ENCODE measurements at regions not wholly inside any gene's neighbourhood (a gene's known extent, or its start where the extent isn't known, plus 50 kb on each side); places are given as distances from the start of the nearest gene placed in this dataset.
"Not testable (repeated sequence)": the region's sequence is repeated elsewhere in the genome, so short reads cannot be mapped to it uniquely, and the experiment has no call there.

DNA sequence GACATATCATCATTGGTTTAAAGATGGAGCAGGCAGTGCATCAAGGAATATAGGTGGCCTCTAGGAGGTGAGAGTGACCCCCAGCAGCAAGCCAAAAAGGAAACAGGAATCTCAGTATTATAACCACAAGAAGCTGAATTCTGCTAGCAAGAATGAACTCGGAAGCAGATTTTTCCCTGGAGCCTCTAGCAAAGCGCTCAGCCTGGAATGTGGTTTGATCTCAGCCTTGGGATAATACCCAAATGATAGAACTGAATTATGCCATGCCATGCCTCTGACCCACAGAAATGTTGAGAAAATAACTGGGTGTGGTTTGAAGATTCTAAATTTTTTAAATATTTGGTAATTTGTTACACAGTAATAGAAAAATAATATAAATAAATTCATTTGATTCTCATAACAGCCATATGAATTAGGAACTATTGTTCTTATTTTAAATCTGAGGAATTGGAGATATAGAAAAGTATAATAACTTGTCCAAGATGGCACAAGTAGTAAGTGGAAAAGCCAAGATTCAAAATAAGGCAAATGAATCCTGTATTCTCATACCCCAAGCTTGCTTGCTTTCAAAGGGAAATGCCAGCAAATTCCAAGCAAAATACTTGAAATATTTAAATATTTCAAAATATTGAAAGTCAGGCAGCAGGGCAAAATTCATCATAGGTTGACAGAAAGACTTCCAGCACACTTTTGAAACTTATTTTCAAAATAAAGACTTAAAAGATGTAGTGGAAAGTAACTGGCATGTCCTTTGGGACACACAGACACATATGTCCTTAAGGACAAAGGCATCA is 567.4 kb downstream of the KCNA4 start:
- TF ChIP-seq, protein P1, sequence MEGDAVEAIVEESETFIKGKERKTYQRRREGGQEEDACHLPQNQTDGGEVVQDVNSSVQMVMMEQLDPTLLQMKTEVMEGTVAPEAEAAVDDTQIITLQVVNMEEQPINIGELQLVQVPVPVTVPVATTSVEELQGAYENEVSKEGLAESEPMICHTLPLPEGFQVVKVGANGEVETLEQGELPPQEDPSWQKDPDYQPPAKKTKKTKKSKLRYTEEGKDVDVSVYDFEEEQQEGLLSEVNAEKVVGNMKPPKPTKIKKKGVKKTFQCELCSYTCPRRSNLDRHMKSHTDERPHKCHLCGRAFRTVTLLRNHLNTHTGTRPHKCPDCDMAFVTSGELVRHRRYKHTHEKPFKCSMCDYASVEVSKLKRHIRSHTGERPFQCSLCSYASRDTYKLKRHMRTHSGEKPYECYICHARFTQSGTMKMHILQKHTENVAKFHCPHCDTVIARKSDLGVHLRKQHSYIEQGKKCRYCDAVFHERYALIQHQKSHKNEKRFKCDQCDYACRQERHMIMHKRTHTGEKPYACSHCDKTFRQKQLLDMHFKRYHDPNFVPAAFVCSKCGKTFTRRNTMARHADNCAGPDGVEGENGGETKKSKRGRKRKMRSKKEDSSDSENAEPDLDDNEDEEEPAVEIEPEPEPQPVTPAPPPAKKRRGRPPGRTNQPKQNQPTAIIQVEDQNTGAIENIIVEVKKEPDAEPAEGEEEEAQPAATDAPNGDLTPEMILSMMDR (IDR thresholded peaks at IDR 0.05; ENCODE audit: borderline replicate concordance, control extremely low read depth, extremely low read depth, insufficient read depth, missing control alignments) = no peak
- in situ Hi-C loops (cut with MboI; ENCODE audit: low sequenced_read_pairs, unreplicated experiment) = loop anchor here (25.0 kb wide), 1 partner anchor 1463 kb away; no protein-coding TSS in a partner anchor

DNA sequence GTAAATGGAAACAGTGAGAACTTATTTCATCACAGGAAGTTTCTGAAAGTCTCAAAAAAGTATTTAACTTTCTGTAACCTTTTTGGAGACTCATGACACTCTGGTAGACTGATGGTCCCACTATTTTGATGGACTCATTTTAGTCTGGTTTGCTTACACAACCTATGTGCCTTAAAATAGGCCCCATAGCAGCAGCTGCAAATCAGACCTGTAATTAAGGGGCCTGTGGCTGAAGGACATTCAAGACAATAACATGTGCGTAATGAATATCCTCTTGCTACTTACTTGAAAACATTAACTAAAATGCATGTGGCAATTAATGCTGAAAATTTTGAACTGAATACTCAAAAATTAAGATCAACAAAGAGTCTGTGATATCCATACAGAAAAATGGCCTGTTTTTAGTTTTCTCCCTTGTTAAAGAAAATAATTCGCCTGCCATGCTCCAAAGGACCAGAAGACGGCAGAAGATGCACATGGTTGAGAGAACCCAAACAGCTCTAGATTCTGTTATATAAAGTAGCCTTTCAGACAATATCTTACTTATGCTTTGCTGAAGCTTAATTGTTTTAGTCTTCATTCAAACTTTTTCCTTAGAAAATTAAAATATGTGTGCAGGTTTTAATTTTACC is 568.5 kb downstream of the KCNA4 start:
- DNase-seq (ENCODE audit: low spot score) = peak; percentile 30
- in situ Hi-C loops (cut with MboI; ENCODE audit: low sequenced_read_pairs, unreplicated experiment) = loop anchor here (25.0 kb wide), 1 partner anchor 1464 kb away; no protein-coding TSS in a partner anchor
- TF ChIP-seq, protein P1 (IDR thresholded peaks at IDR 0.05; ENCODE audit: borderline replicate concordance, control extremely low read depth, extremely low read depth, insufficient read depth, missing control alignments) = no peak

More for the DNA sequence above, 567.4 kb downstream of the KCNA4 start:
- no peak for DNase-seq (ENCODE audit: low spot score)

- in situ Hi-C loops (cut with MboI; ENCODE audit: low sequenced_read_pairs, unreplicated experiment) = loop anchor here (25.0 kb wide), 1 partner anchor 1464 kb away; no protein-coding TSS in a partner anchor
- TF ChIP-seq, protein P1 (IDR thresholded peaks at IDR 0.05; ENCODE audit: borderline replicate concordance, control extremely low read depth, extremely low read depth, insufficient read depth, missing control alignments) = no peak
Measured at GRCh38 chr11:29447821-29448220, 569.0 kb downstream of the KCNA4 start.

GRCh38 chr11:29446132-29446531 is 570.7 kb downstream of the KCNA4 start:
- in situ Hi-C loops (cut with MboI; ENCODE audit: low sequenced_read_pairs, unreplicated experiment) = loop anchor here (25.0 kb wide), 1 partner anchor 1466 kb away; no protein-coding TSS in a partner anchor
- no peak for DNase-seq (ENCODE audit: low spot score)
- TF ChIP-seq, protein P1 (IDR thresholded peaks at IDR 0.05; ENCODE audit: borderline replicate concordance, control extremely low read depth, extremely low read depth, insufficient read depth, missing control alignments) = no peak

More at GRCh38 chr11:29447821-29448220, 569.0 kb downstream of the KCNA4 start:
- no peak for DNase-seq (ENCODE audit: low spot score)

GRCh38 chr11:29445191-29445590 is 571.6 kb downstream of the KCNA4 start:
- in situ Hi-C loops (cut with MboI; ENCODE audit: low sequenced_read_pairs, unreplicated experiment) = loop anchor here (25.0 kb wide), 1 partner anchor 1467 kb away; no protein-coding TSS in a partner anchor
- not testable (repeated sequence) for DNase-seq (ENCODE audit: low spot score)

GRCh38 chr11:29438815-29439214 is 578.0 kb downstream of the KCNA4 start:
- in situ Hi-C loops (cut with MboI; ENCODE audit: low sequenced_read_pairs, unreplicated experiment) = loop anchor here (25.0 kb wide), 1 partner anchor 1473 kb away; no protein-coding TSS in a partner anchor
- TF ChIP-seq, protein P1 (IDR thresholded peaks at IDR 0.05; ENCODE audit: borderline replicate concordance, control extremely low read depth, extremely low read depth, insufficient read depth, missing control alignments) = no peak
- DNase-seq (ENCODE audit: low spot score) = no peak

Measured in GM13976 (cell line).